ENCODE measurements at regions not wholly inside any gene's neighbourhood (a gene's known extent, or its start where the extent isn't known, plus 50 kb on each side); places are given as distances from the start of the nearest gene placed in this dataset.

GRCh38 chr18:26794230-26795101, 71.0 kb downstream of the AQP4 start:
- no peak for DNase-seq

DNA sequence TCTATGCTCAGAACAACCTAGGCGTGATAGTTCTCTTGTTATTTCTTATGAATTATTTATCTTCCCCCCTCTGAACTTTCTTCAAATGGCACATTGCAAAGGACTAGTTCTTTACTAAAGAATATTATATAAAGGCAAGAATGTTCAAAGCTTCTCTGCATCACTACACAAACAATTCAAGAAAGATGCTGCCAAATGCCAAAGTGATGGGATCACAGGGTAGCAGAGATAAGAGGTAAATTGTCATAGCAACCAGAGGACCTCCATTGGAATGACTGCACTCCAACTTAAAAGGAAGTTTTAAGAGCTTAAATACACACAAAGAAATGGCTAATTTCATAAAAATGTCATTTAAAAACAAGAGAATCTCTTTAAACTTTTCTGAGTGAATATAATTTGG, 72.8 kb downstream of the AQP4 start:
- no peak for DNase-seq

DNA sequence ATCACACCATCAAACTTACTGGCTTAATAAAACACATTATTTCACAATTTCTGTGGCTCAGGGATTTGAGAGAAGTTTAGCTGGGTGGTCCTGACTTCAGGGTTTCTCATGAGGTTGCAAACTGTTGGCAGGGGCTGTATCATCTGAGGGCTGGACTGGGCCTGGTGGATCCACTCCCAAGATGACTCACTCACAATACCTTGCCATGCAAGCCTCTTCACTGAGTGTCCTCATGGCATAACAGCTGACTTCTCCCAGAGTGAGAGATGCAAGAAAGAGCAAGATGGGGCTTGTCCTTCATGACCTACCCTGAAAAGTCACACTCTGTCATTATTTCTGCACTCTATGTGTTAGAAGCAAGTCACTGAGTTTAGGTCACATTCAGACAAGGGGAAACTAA, 73.8 kb downstream of the AQP4 start:
- DNase-seq = no peak

GRCh38 chr18:26784599-26784998, 80.9 kb downstream of the AQP4 start:
- DNase-seq = no peak

GRCh38 chr18:26783170-26783569, 82.3 kb downstream of the AQP4 start:
- no peak for DNase-seq

DNA sequence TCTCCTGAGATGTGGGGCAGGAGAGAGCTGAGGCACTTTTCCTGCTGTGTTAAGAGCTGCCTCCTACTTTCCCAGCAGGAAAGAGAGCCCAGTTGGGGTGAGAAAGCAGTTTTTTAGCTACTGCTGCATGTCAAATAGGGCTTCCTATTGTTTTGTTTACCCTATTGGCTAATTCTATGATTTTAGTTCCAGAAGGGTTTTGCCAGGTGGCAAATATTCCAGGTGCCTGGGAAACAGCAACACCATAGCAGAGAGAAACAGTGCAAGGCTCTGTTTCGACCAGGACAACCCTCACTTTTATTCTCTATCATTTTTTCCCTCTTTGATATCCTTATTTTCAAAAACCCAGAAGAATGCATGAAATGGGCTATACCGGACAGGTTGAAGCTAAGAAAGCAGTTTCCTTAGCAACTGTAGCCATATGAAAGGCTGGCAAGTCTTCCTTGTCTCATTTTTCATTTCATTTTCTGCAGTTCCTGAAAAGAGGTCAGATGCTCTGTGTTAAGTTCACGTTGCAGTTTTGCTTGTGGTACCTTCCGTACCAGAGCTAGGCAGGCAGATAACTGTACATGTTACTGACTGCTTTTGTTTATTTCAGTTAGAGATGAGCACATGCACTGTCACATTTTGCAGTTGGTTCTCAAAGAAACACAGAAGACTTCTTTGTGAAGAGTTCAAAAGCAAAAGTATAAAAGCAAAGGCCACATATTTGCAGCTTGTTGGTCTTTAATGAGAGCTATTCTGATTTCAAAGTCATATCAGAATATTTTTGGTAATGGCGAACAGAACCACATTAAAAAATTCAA, 84.8 kb downstream of the AQP4 start:
- DNase-seq = no peak

DNA sequence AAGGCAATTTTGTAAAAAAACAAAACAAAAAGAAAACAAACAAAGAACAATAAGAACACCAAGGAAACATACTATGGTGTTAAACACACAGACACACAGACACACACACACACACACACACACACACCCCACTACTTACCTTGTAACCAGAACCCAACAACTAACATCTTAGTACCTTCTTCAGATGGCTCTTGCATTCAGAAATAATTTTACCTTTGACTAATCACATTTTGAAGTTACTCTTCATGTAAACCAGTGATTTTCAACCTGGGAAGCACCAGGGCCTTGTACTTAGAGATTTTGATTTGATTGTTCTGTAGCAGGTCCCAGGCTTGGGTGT, 87.5 kb downstream of the AQP4 start:
- DNase-seq = no peak

GRCh38 chr18:26777351-26778053, 88.0 kb downstream of the AQP4 start:
- no peak for DNase-seq

- DNase-seq = no peak
Measured at GRCh38 chr18:26772691-26773090, 92.8 kb downstream of the AQP4 start.

GRCh38 chr18:26771524-26771923, 94.0 kb downstream of the AQP4 start:
- no peak for DNase-seq

- DNase-seq = no peak
Measured at GRCh38 chr18:26768385-26768784, 97.1 kb downstream of the AQP4 start.

DNA sequence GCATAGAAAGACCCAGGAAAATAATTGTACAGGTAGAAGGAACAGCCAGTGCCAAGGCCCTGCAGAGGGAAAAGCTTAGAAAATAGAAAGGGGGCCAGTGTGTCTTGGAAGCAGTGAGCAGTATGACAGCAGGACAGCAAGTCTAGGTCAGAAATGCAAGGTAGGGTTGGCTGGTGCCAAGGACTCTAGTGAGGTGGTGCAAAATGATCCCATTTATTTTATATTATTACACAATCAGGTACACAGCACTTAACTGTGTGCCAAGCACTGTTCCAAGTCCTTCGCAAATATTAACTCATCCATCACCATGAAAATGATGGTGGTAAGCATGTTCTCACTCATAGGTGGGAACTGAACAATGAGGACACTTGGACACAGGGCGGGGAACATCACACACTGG, 100.0 kb downstream of the AQP4 start:
- no peak for DNase-seq

- no peak for DNase-seq
Measured at GRCh38 chr18:26764586-26764985, 100.9 kb downstream of the AQP4 start.

DNA sequence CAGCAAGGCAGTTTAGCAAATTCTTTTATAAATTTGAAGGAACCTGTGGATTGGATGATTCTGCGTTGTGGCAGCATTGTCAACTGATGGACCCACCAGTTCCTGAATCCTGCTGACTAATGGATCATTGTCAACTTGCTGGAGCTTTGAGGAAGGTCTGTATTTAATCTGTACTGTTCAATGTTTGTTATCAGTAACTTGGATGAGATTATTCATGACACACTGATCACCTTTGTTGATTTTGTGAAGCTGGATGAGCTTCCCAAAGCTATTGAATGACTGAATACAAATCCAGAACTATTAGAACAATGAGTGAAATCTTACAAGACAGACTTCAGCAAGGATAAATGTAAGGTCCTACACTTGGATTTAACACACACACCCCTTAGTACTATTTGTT, 101.3 kb downstream of the AQP4 start:
- no peak for DNase-seq

DNA sequence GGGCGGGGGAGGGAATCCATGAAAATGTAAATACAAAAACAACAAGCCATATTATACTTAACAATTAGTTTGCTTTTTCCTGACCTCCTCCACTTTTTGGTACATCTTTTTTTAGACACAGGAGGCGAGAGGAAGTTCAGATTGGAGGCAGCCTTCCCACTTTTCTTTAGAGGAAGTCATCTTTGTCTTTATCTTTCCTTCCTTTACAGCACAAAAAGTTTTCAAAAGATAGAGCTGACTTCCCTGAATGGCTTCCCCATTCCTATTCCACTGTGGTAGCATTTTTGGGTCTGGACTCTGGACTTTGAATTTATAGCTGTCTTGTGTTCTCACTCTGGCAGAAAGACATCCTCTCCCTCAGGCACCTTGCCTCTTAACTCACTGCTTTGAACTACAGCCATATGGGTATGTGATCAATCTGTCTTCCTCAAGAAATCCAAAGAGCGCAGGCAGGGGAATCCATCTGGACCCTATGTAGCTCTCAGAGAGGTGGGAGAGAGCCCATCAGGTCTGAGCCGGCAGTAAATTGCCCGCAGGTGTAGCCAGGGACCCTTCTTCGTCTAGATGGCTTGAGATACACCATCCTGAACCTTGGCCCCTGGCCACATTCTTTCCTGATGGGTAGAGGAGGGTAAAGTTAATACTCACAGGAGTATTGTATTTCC, 101.9 kb downstream of the AQP4 start:
- DNase-seq = no peak

DNA sequence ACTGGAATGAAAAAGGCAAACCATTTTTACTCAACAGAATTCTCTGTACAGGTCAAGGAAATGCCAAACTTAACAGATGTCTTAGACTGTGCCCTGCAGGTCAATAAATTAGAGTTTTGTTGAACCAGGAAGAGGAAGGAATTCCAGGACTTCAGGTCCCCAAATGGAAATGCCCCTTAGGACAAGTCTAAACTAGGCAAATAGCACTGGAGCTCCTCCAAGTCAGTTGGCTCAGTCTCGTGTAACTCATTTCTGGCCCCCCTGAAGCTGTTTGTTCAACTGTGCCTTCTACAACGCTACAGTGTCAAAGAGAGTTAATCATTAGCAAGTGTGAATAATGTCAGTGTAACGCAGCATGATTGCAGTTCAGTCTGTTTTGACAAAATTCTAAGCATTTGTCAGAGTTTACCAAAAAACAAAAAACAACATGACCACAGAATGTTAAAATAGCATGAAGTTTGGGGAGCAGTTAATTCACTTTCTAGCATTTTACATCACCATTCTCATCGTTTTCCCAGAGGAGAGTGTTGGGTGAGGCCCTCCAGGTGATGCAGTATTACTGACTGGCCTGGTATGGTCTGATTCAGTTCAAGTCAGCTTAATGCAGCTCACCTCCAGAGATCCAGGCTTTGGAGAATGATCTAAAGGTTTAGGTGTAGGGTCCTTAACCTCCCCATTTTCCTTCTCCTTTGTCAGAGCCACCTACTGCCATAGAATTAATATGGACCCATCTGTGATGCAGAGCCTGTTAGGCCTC, 108.1 kb downstream of the AQP4 start:
- no peak for DNase-seq

DNA sequence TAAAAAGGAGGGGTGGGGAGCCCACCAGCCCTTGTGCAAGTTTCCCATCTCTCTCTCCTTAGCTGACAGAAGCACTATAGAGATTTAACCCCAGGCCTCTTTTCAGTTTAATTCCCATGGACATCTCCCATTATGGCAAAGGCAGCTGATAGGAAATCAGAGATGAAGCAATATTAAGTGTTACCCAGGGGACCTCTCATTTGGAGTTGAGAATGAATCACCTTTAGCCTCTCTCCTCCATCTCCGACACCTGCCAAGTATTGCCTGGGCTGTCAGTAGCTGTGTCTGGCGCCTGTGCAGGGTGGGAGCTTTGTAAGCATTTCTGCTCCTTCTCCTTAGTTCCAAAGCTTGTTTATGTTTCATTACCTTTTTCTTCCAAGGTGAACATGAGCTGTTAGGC, 109.0 kb downstream of the AQP4 start:
- DNase-seq = no peak

DNA sequence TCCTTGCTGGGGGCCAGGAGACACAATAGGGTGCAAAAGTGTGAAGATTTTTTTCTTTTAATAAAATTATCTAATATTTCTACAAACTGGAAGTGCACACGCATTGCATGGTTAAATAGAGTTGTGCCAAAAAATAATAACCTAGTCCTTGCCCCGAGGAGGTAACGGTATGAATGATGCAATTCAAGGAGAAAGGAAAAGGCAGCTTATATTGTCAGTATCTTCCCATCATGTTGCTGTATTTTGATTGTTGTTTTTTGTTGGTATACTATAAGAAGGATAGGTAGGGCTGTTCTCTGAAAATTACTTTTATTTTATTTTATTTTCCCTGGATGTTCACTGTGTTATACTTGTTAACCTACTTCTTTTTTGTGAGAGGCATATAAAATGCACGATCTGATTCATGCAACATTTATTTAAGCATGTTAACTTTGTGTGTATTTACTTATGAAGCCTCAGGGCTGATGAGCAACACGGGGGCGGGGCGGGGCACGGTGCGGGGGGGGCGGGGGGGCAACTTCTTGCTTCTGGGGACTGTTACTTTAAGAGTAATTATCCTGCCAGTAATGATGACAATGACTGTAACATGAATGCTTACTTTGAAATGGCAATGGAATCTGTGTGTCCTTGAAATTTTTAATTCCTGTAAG, 118.6 kb downstream of the AQP4 start:
- no peak for DNase-seq

- no peak for DNase-seq
Measured at GRCh38 chr18:26746398-26746797, 119.1 kb downstream of the AQP4 start.

DNA sequence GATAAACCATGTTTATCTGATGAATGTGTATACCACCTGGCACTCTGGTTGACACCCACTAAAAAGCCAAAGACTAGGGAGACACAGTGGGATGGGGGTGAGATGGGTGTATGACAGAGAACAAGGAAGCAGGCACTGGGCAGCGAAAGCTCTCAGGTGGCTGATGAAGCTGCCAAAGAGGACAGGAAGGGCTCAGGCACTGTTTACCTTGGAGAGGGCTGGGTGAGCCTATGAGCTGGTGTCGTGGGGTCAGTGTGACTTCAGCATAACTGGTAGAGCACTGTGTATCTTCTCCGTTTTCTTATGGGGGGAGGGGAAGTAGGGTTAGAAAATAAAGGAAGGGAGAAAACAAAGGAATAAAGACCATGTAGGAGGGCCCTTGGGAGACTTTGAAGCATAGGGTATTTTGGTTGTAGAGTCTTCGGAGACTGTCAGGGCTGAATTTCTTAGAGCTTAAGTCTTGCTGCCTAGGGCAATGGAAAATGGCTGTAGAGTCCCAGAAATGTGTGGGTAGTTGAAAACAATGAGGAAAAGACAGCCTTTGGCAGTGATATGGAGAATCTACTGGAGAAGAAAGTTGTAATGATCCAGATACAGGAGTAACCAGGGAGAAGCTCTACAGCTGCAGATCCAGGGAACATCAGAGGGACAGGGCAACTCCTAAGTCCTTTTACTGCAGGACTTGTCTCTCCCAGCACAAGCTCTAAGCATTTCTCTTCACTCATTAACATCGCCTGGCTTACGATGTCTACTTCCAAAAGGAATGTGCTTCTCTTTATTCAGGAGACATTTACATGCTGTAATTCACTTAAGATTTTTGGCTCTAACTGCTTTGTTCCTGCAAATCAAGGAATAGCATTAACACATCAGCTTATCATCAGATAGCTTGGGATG, 120.0 kb downstream of the AQP4 start:
- DNase-seq = no peak

DNA sequence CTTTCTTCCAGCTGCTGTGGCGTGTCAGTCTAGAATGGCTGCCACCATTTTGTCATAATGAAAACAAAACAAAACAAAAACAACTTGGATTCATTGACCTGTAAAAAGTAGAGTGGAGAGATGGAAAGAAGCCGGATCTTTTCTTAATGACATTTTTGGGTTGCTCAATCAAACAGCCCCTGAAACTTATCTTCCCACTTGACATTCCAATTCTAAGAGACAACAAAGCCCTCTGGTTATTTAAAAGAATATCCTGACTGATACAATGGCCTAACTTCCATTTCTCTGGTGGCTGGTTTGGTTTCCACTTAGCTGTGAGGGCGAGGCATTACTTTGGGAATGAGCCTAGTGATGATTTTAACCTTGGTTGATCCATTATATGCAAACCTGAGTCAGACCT, 123.7 kb downstream of the AQP4 start:
- DNase-seq = no peak

Data from bone marrow (tissue), 2 donors.